Right renal cortex interstitium (tissue), 3 donors: ENCODE measurements at regions not wholly inside any gene's neighbourhood (a gene's known extent, or its start where the extent isn't known, plus 50 kb on each side); places are given as distances from the start of the nearest gene placed in this dataset.
"Not testable (repeated sequence)": the region's sequence is repeated elsewhere in the genome, so short reads cannot be mapped to it uniquely, and the experiment has no call there.

Experiments used
- DNase-seq, 3 donors: peaks; one replicate each; pipeline ENCODE4 v3.0.0-alpha.2; 2013; ENCODE audit warnings: low read depth in 3 of 3, low spot score in 2 of 3

DNA sequence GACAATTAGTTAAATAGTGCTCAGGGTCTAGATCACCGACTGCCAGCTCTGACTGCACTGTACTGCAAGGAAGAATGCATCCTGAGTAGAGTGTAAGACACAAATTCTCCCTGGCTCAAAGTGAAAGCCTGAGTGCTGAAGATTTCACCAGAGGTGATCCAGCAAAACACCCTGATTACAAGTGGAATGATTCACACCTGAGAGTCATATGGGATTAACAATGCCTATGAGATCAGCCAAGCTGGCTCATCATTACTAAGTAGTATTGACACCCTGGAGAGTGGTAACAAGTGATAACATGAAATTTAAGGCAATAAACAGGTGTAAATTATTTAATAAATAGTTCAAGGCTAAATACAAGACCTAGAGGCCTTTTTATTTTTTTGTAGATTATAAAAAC, 403.8 kb upstream of the PRR20A start:
- no peak for DNase-seq

DNA sequence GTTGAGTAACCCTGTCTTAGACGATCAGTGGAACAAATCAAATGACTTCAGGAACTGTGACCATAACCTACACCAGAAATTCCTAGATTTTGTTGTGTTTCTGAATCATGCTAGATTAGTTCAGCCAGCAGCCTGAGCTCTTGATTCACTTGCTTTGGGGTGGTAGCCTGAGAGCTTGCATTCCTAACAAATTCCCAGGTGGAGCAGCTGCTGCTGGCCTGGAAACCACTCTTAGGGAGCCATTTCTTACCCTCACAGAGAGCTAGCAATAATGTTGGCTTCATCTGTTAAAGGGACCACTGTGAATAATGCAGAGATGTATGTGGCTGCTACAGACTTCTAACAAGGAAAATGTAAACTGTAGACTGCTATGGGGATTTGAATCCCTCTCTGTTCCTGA, 388.1 kb upstream of the PRR20A start:
- no peak for DNase-seq

GRCh38 chr13:56755181-56755935, 385.4 kb upstream of the PRR20A start:
- DNase-seq = no peak

- DNase-seq = not testable (repeated sequence)
Measured at GRCh38 chr13:56763333-56763732, 377.4 kb upstream of the PRR20A start.

DNA sequence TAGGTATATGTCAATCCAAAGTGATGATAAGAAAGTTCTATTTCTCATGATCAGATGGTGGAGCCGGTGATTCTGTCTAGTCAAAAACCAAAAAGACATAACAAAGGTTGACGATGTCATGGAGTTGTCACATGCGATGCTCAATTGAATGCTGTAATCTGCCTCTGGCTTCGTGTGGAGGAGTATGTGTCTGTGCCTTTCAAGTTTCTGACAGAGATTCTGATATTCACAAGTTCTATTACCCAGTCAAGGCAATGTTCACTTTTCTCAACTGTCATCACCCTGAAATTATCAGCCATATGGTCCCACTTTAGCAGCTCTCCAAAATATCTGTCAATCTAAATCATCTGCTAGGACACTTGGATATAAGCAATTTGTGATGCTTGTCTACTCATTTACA, 367.6 kb upstream of the PRR20A start:
- no peak for DNase-seq

GRCh38 chr13:56789527-56789926, 351.2 kb upstream of the PRR20A start:
- DNase-seq = no peak

DNA sequence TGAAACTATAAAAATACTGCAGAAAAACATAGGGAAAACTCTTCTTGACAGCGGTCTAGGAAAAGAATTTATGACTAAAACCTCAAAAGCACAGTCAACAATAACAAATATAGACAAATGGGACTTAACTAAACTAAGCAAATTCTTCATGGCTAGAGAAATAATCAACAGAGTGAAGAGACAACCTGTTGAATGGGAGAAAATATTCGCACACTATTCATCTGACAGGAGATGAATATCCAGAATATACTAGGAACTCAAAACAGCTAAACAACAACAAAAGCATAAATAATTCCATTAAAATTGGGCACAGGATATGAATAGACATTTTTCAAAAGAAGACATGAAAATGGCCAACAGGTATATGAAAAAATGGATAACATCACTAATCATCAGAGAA, 303.6 kb upstream of the PRR20A start:
- DNase-seq = no peak

DNA sequence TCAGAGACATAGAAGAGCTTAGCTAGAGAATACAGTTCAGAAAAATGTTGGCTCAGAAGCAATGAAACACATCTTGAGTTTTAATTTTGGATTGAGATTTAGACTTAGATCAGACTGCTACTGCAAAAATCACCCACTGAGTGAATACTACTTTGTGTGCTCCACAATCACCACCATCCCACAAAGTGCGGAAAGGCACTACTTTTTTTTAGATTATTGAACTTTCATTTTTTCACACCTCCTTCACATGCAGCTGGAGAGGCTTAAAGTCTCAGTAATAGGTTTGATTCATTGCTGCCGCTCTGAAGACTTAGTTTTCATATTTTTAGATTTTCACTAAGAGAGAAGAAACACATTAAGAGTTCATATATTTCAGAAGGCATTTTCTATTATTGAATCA, 289.9 kb upstream of the PRR20A start:
- DNase-seq = no peak

DNA sequence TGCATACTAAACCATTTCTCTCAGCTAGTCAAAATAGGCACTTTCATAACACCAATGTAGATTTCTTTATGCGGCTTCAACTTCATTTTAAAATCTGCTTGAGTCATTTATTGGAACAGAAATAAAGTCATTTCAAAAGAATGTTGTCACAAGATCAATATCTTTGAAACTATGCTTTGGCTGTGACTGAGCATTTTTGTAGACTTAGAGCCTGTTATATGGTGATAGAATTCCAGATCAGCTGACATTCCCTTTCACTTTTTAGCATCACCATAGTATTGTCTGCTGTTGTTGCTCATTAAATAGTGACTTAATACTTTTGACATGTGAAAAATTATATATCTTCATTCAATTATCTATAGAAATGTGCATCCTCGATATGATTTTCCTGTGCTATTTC, 279.2 kb upstream of the PRR20A start:
- no peak for DNase-seq

DNA sequence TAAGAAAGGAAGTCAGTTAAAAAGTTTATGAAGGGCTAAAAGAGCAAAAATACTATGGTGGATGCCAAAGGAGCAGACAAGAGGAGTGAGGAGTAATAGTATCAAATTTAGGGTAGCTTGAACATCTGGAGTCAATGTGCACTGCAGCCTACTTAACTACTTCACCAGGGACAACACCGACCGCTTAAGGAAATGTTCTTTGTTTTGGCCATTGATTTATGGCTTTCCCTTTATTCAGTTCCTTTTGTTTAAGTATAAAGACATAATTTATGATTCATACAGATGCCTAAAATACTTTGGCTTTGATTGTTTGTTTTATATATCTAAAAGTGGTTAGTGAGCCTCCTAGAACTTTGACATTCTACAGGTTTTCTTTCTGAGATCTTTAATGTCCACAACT, 276.3 kb upstream of the PRR20A start:
- DNase-seq = no peak

- no peak for DNase-seq
Measured at GRCh38 chr13:56865416-56865815, 275.3 kb upstream of the PRR20A start.

DNA sequence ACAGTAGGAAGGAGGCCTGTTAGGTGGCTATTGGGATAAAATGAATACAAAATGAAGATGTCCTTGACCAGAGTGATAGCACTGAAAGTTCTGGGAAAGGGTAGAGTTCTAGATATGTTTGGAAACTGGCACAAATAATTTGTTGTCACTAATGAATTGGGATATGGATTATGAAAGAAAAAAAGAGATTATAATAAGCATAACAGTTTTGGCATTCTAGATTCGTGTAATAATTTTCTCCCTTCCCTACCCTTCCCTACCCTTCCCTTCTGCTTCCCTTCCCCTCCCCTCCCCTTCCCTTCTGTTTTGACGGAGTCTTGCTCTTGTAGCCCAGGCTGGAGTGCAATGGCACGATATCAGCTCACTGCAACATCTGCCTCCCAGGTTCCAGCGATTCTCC, 271.0 kb upstream of the PRR20A start:
- no peak for DNase-seq

DNA sequence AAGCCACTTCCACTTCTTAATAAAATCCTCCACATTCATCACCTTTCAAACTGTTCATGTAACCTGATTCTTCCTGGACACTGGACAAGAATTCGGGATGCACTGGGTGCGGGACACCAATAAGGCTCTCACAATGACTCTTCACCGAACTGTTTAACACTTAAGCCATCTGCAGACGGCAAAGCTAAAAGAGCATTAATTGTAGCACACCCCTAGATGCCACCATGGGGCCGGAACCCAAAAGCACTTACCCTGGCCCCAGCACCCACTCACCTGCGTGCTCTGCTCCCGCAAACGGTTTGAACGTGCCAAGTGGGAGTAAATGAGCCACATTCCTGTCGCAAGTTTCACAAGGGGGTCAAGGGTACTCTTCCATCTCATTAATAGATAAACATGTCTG, 254.3 kb upstream of the PRR20A start:
- DNase-seq = no peak

DNA sequence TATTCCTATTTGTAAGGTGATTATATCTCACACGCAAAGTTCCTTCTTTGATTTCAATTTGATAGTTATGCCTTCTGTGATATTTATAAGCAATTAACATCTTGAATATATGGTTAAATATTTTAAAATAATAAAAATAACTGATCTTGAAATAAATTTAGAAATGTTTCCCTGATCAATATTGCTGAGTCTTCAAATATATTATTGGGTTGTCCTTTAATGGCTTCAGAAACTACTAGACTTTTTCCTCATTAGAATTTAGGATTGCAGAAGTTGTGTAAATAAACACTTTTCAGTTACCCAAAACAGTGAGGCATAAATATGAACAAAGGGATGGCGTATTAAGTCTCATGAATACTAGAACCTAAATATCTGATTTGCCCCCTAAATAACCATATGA, 252.3 kb upstream of the PRR20A start:
- DNase-seq = no peak

GRCh38 chr13:56893843-56894242, 246.9 kb upstream of the PRR20A start:
- no peak for DNase-seq

- DNase-seq = no peak
Measured at GRCh38 chr13:56900549-56901279, 240.0 kb upstream of the PRR20A start.

DNA sequence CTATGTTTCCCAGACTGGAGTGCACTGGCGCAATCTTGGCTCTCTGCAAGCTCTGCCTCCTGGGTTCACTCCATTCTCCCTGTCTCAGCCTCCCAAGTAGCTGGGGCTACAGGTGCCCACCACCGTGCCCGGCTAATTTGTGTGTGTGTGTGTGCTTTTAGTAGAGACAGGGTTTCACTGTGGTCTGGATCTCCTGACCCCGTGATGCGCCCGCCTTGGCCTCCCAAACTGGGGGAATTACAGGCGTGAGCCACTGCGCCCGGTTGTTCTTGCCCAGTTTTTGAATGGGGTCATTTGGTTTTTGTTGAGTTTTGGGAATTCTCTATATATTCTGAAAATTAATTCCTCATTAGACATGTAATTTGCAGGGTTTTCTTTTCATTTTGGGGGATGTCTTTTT, 238.4 kb upstream of the PRR20A start:
- DNase-seq = no peak

DNA sequence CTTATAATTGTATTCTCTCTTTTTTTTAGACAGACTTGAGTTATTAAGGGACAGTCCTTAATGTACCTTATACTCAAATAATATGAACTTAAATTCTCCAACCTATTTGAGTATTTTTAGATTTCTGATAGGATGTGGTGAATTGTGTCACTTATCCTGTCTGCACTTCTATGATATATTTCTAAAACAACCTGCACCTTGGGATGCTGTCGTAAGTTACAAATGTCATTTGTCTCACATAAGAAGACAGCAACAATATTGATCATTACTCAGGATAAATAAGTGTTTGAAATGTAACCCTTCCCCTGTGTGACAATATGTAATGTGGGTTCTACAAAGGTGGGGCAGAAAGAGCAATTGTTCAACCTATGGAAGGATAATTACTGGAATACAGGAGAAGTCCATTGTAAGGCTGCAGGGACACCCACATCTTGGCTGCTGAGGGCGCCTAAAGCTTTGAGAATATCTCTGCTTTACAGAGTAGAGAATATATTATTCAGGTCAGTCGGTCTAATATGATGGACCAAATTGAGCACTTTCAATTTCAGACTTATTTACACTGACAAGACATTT, 236.9 kb upstream of the PRR20A start:
- no peak for DNase-seq

GRCh38 chr13:56906909-56907308, 233.8 kb upstream of the PRR20A start:
- no peak for DNase-seq

GRCh38 chr13:56907766-56908165, 233.0 kb upstream of the PRR20A start:
- DNase-seq = no peak

DNA sequence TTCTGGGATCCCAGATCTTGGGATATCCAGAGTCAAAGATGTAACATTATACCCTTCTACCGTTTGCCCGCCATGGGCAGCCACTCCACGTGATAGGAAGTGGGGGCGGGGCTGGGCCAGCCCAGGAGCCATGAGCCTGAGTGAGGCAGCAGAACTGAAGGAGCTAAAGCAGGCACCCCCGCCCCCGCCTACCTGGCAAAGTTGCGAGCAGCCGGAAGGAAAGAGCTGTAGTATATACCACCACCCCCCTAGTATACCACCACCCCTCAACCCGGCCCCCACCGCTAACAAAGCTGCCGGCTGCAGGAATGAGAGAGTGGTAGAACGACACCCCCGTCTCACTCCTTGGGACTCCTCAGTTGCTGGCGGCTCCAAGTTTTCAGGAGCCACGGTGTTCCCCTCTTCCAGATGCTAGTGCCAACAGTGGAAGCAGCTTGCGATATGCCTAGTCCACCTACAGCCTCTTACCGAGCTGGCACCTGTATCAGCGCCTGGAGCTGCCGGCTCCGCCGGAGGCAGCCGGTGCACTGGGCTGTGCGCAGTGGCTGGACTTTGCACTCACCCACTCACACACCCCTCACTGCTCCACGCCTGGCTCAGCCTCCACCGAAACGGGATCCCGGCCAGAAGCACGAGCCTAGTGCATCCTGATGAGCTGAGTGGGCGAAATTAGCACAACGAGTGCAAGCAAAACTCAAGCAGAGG, 230.7 kb upstream of the PRR20A start:
- no peak for DNase-seq

DNA sequence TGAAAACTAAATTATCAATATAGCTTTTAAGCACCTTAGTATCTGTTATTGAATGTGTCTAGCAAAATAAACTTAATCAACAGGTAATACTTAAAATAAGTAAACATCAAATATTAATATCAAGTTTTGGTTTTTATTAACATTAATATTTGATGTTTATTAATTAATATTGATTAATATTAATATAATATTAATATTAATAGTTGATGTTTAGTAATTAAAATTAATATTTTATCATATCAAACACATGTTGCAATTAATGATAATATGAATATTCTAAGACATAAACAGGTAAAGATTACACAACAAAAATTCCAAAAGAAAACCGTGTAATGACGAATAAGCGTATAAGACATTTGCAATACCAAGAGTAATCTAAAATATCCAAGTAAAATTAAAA, 222.8 kb upstream of the PRR20A start:
- DNase-seq = no peak
